ENCODE measurements at regions not wholly inside any gene's neighbourhood (a gene's known extent, or its start where the extent isn't known, plus 50 kb on each side); places are given as distances from the start of the nearest gene placed in this dataset.
A peak's percentile ranks its signal among the peaks of the same experiment; 100 is the strongest.

DNA sequence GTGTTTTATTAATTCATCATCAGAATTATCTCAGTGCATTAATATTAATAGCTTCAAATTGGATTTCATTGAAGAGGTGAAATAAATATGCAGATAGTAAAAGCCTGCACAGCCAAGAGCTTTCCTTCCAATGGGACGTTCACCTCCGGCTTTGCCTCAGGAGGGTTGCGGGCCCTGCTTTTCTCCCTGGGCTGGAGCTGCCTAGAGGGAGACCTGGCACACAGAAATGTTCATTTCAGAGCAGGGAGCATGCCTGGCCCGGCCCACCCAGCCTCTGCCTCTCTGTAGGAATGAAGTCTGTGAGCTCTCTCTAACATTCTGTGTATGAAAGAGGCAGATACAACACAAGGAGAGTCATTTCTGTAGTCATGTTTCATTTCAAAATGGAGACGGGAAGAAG lies 100.4 kb upstream of the IRX2 start:
- DNase-seq (ENCODE audit: low read depth) = no peak
- in situ Hi-C loops (cut with HindIII; ENCODE audit: low sequenced_read_pairs) = no loop called here
- TF ChIP-seq, protein P1, sequence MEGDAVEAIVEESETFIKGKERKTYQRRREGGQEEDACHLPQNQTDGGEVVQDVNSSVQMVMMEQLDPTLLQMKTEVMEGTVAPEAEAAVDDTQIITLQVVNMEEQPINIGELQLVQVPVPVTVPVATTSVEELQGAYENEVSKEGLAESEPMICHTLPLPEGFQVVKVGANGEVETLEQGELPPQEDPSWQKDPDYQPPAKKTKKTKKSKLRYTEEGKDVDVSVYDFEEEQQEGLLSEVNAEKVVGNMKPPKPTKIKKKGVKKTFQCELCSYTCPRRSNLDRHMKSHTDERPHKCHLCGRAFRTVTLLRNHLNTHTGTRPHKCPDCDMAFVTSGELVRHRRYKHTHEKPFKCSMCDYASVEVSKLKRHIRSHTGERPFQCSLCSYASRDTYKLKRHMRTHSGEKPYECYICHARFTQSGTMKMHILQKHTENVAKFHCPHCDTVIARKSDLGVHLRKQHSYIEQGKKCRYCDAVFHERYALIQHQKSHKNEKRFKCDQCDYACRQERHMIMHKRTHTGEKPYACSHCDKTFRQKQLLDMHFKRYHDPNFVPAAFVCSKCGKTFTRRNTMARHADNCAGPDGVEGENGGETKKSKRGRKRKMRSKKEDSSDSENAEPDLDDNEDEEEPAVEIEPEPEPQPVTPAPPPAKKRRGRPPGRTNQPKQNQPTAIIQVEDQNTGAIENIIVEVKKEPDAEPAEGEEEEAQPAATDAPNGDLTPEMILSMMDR (IDR thresholded peaks at IDR 0.05; ENCODE audit: low read depth, low read length, missing control alignments) = no peak
- no peak overlapping the region for H3K4me3 ChIP-seq (ENCODE audit: low read depth, low read length)

DNA sequence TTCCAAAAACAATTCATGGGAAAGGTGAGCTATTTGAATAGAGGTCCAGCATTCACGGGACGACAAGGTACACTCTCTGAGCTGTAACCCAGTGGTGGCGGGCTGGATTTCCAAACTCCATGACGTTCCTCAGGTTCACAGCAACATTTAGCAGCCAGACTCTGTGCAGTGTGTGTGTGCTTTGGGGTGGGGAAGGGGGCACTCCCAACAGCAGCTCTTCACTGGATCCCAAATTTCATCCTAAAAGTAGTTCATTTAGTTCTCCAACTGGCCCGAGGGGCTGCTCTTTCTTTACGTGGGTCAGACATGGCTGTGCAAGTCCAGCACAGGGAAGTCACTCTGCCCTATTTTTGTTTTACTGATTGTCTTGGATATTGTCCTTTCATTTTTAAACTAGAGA lies 98.0 kb upstream of the IRX2 start:
- no peak for DNase-seq (ENCODE audit: low read depth)
- TF ChIP-seq, protein P1 (IDR thresholded peaks at IDR 0.05; ENCODE audit: low read depth, low read length, missing control alignments) = no peak
- H3K4me3 ChIP-seq (ENCODE audit: low read depth, low read length) = no peak overlapping the region
- in situ Hi-C loops (cut with HindIII; ENCODE audit: low sequenced_read_pairs) = no loop called here

DNA sequence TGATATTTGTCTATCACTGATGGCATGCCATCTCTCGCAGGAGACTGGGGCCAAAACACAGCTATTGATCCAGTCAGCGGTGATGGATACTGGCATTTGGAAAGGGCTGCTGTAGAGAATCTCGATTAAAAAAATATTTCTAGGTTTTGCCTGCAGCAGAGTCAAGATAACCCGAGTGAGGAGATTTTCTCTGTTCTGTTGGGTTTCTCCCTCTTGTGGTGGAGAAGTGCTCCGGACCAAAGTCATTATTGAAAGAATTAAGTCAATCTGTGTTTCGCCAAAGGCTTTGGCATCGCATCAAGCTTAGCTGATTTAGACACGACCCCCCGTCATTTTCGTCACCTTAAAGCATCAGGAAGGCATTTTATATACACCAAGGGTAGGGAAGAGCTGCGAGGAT lies 97.1 kb upstream of the IRX2 start:
- no peak for DNase-seq (ENCODE audit: low read depth)
- TF ChIP-seq, protein P1 (IDR thresholded peaks at IDR 0.05; ENCODE audit: low read depth, low read length, missing control alignments) = peak; percentile 46
- in situ Hi-C loops (cut with HindIII; ENCODE audit: low sequenced_read_pairs) = no loop called here
- H3K4me3 ChIP-seq (ENCODE audit: low read depth, low read length) = no peak overlapping the region

DNA sequence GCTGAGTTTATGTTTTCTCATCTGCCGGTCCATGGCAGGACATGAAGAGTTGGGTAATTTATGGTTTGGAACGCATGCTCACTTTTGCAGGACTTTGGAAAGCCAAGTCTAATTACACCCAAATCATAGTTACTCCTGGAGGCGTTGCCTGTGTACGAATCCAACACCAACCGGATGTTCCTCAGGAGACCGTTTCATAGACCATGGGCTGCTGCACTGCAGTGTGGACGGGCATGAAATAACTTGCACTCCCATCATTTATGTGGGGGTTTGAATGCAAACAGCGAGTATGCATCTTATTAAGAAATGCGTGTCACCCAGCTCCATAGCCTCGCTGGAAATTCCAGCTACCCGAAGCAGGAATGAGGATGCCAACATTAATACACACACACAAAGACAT lies 96.1 kb upstream of the IRX2 start:
- TF ChIP-seq, protein P1 (IDR thresholded peaks at IDR 0.05; ENCODE audit: low read depth, low read length, missing control alignments) = no peak
- no peak overlapping the region for H3K4me3 ChIP-seq (ENCODE audit: low read depth, low read length)
- in situ Hi-C loops (cut with HindIII; ENCODE audit: low sequenced_read_pairs) = no loop called here
- no peak for DNase-seq (ENCODE audit: low read depth)

DNA sequence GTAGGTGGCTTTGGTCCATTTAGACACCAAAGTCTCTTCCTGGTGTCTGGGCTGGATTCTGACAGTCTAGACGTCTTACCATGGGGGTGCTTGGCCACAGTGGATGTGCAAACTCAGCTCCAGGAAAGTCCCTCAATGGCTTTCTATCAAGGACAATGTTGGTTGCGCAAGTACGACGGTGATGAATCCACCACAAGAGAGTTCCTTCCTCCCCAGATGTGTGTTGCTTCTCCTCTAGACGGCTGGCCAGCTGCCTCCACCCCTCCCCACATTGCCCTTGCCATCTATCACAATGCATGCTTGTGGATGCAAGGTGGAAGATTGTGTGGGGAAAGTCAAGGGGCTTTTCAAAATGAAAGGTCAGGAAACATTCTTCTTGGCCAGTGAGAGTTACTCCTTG lies 89.7 kb upstream of the IRX2 start:
- in situ Hi-C loops (cut with HindIII; ENCODE audit: low sequenced_read_pairs) = no loop called here
- no peak for DNase-seq (ENCODE audit: low read depth)
- H3K4me3 ChIP-seq (ENCODE audit: low read depth, low read length) = no peak overlapping the region
- TF ChIP-seq, protein P1 (IDR thresholded peaks at IDR 0.05; ENCODE audit: low read depth, low read length, missing control alignments) = no peak

DNA sequence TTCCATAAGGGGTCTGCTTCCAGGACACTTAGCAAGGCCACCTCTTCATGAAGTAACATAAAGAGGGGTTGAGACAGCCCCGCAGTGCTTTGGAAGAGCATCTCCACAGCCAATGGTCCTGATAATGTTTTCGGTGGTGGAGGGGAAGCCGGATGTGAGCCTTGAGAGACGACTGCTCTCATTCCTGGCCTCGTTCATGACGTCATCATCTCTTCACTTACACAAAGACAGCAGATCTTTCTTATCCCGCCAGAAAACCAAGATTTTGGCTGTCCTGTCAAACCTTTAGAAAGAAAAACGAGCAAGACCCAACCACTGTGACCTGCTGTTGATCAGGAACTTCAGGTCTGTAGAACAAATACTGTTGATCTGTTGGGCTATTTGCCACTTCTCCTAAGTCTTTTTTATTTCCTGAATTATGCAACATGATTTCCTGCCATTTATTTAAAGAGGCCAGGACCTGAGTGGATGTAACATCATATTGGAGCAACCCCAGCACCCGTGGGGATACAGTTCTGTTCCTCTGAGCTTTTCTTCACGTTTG lies 89.0 kb upstream of the IRX2 start:
- no peak overlapping the region for H3K4me3 ChIP-seq (ENCODE audit: low read depth, low read length)
- TF ChIP-seq, protein P1 (IDR thresholded peaks at IDR 0.05; ENCODE audit: low read depth, low read length, missing control alignments) = no peak
- in situ Hi-C loops (cut with HindIII; ENCODE audit: low sequenced_read_pairs) = no loop called here
- no peak for DNase-seq (ENCODE audit: low read depth)

DNA sequence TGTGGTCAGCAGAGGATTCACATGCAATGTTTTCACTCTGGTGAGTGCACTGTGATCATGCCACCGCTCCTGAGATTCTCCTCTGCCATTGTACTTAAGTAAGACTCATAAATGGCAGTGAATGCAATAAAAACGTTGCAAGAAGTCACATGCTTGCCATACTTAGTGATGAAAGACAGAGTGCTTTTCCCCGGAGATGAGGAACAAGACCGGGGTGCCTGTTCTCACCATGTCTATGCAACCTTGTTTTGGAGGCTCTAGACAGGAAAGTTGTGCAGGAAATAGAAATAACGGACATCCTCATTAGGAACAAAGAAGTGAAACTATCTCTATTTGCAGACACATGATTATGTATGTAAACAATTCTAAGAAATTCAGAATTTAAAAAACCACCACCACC lies 84.7 kb upstream of the IRX2 start:
- in situ Hi-C loops (cut with HindIII; ENCODE audit: low sequenced_read_pairs) = no loop called here
- H3K4me3 ChIP-seq (ENCODE audit: low read depth, low read length) = no peak overlapping the region
- no peak for DNase-seq (ENCODE audit: low read depth)
- TF ChIP-seq, protein P1 (IDR thresholded peaks at IDR 0.05; ENCODE audit: low read depth, low read length, missing control alignments) = no peak

Data from astrocyte of the cerebellum (primary cell).